Lower lobe of right lung (tissue), 2 donors: ENCODE measurements at regions not wholly inside any gene's neighbourhood (a gene's known extent, or its start where the extent isn't known, plus 50 kb on each side); places are given as distances from the start of the nearest gene placed in this dataset.

Source experiments
- ATAC-seq, 2 donors: fragments of 200-7000 bp; cut with Tn5 transposase; one replicate each; pipeline ENCODE4 v1.9.1; 2020 to 2022; ENCODE audit warnings: mild to moderate bottlenecking in 2 of 2, moderate library complexity in 2 of 2
- DNase-seq: peaks from one replicate; pipeline ENCODE4 v3.0.0-alpha.2; 2020
- H3K27ac ChIP-seq: fragments of 200-600 bp; one replicate; pipeline ENCODE4 v1.8.0; 2022
- H3K27me3 ChIP-seq: fragments of 200-600 bp; one replicate; pipeline ENCODE4 v1.8.0; 2022; ENCODE audit warnings: low read depth
- H3K36me3 ChIP-seq: fragments of 200-600 bp; one replicate; pipeline ENCODE4 v1.8.0; 2022; ENCODE audit warnings: mild to moderate bottlenecking
- H3K4me1 ChIP-seq: fragments of 200-600 bp; one replicate; pipeline ENCODE4 v1.8.0; 2022
- H3K4me3 ChIP-seq: fragments of 200-600 bp; one replicate; pipeline ENCODE4 v1.8.0; 2022; ENCODE audit warnings: mild to moderate bottlenecking
- H3K9me3 ChIP-seq: fragments of 200-600 bp; one replicate; pipeline ENCODE4 v1.8.0; 2022
- CTCF ChIP-seq: fragments of 200-600 bp; IDR thresholded peaks from one replicate; pipeline ENCODE4 v1.8.0; 2022; ENCODE audit warnings: antibody characterized with exemption, mild to moderate bottlenecking
- intact Hi-C: fragments of 100-400 bp; cut with DNase I; formaldehyde crosslinking; loops from one replicate; pipeline ENCODE4 v1.11.0; 2022
- donor health status: DM: no; HTN: yes; CAD: no; lungs with severe emphysema.

GRCh38 chr17:54494721-54495715, 405.6 kb upstream of the TOM1L1 start:
- no peak overlapping the region for H3K27ac ChIP-seq
- intact Hi-C loops: no loop called here
- DNase-seq (no peak), ATAC-seq (no peak)
- no peaks in the 10 kb centered on the region for H3K4me1 ChIP-seq
- H3K4me3 ChIP-seq: no peak overlapping the region
- H3K27me3 ChIP-seq: no peaks in the 10 kb centered on the region
- H3K36me3 ChIP-seq: no peaks in the 10 kb centered on the region
- H3K9me3 ChIP-seq: no peaks in the 10 kb centered on the region
- no peak for TF ChIP-seq CTCF

GRCh38 chr17:54505404-54505803, 395.2 kb upstream of the TOM1L1 start:
- intact Hi-C loops: no loop called here
- Histone ChIP-seq H3K27ac (no peak overlapping the region), H3K36me3 (no peaks in the 10 kb centered on the region), H3K4me3 (no peak overlapping the region), H3K27me3 (no peaks in the 10 kb centered on the region), H3K4me1 (no peaks in the 10 kb centered on the region), H3K9me3 (no peaks in the 10 kb centered on the region)
- TF ChIP-seq CTCF: no peak
- DNase-seq (no peak), ATAC-seq (no peak)

GRCh38 chr17:54518706-54519105, 381.9 kb upstream of the TOM1L1 start:
- Histone ChIP-seq H3K9me3 (no peaks in the 10 kb centered on the region), H3K27me3 (no peaks in the 10 kb centered on the region), H3K4me1 (no peaks in the 10 kb centered on the region), H3K27ac (no peak overlapping the region), H3K4me3 (no peak overlapping the region), H3K36me3 (no peaks in the 10 kb centered on the region)
- intact Hi-C loops: no loop called here
- ATAC-seq (no peak), DNase-seq (no peak)
- no peak for TF ChIP-seq CTCF

- intact Hi-C loops: no loop called here
- DNase-seq (no peak), ATAC-seq (no peak)
These were observed 379.5 kb upstream of the TOM1L1 start for GRCh38 chr17:54521137-54521536.

GRCh38 chr17:54524501-54524900, 376.2 kb upstream of the TOM1L1 start:
- intact Hi-C loops: no loop called here
- no peaks in the 10 kb centered on the region for H3K9me3 ChIP-seq
- no peak overlapping the region for H3K27ac ChIP-seq
- no peaks in the 10 kb centered on the region for H3K4me1 ChIP-seq
- H3K36me3 ChIP-seq: no peaks in the 10 kb centered on the region
- H3K27me3 ChIP-seq: no peaks in the 10 kb centered on the region
- DNase-seq (no peak), ATAC-seq (no peak)
- no peak for TF ChIP-seq CTCF
- H3K4me3 ChIP-seq: no peak overlapping the region

More at GRCh38 chr17:54521137-54521536, 379.5 kb upstream of the TOM1L1 start:
- no peaks in the 10 kb centered on the region for H3K9me3 ChIP-seq
- no peak for TF ChIP-seq CTCF
- no peaks in the 10 kb centered on the region for H3K36me3 ChIP-seq
- no peak overlapping the region for H3K4me3 ChIP-seq
- H3K27ac ChIP-seq: no peak overlapping the region
- no peaks in the 10 kb centered on the region for H3K4me1 ChIP-seq
- H3K27me3 ChIP-seq: no peaks in the 10 kb centered on the region
